Fibroblast of the conjunctiva (primary cell): ENCODE measurements at regions not wholly inside any gene's neighbourhood (a gene's known extent, or its start where the extent isn't known, plus 50 kb on each side); places are given as distances from the start of the nearest gene placed in this dataset.
"Not testable (repeated sequence)": the region's sequence is repeated elsewhere in the genome, so short reads cannot be mapped to it uniquely, and the experiment has no call there.

ENCODE experiments used
- DNase-seq: peaks from one replicate; pipeline ENCODE4 v3.0.0-alpha.2; 2010; ENCODE audit warnings: low read depth

GRCh38 chr7:42567051-42567450 lies 330.0 kb upstream of the GLI3 start:
- no peak for DNase-seq

GRCh38 chr7:42561797-42562196 lies 324.8 kb upstream of the GLI3 start:
- DNase-seq = no peak

GRCh38 chr7:42560866-42561265 lies 323.9 kb upstream of the GLI3 start:
- DNase-seq = no peak

- DNase-seq = not testable (repeated sequence)
Observed at GRCh38 chr7:42554932-42555331, 317.9 kb upstream of the GLI3 start.

GRCh38 chr7:42552227-42552626 lies 315.2 kb upstream of the GLI3 start:
- DNase-seq = no peak

- DNase-seq = peak; percentile 20
Observed at GRCh38 chr7:42550706-42551470, 313.9 kb upstream of the GLI3 start.

- DNase-seq = no peak
Observed at GRCh38 chr7:42549866-42550485, 313.0 kb upstream of the GLI3 start.

- no peak for DNase-seq
Observed at GRCh38 chr7:42548816-42549611, 312.0 kb upstream of the GLI3 start.

- DNase-seq = no peak
Observed at GRCh38 chr7:42545049-42545724, 308.2 kb upstream of the GLI3 start.

GRCh38 chr7:42543953-42544352 lies 306.9 kb upstream of the GLI3 start:
- no peak for DNase-seq

- DNase-seq = not testable (repeated sequence)
Observed at GRCh38 chr7:42542446-42542845, 305.4 kb upstream of the GLI3 start.

GRCh38 chr7:42534441-42534840 lies 297.4 kb upstream of the GLI3 start:
- DNase-seq = no peak

GRCh38 chr7:42527004-42527403 lies 290.0 kb upstream of the GLI3 start:
- DNase-seq = no peak

- peak; percentile 18 for DNase-seq
Observed at GRCh38 chr7:42522227-42522991, 285.4 kb upstream of the GLI3 start.

GRCh38 chr7:42511027-42511426 lies 274.0 kb upstream of the GLI3 start:
- DNase-seq = no peak

- no peak for DNase-seq
Observed at GRCh38 chr7:42506097-42506496, 269.1 kb upstream of the GLI3 start.

- DNase-seq = peak; percentile 8
Observed at GRCh38 chr7:42502022-42502421, 265.0 kb upstream of the GLI3 start.

GRCh38 chr7:42495256-42495655 lies 258.2 kb upstream of the GLI3 start:
- no peak for DNase-seq

GRCh38 chr7:42494736-42495135 lies 257.7 kb upstream of the GLI3 start:
- DNase-seq = no peak

- DNase-seq = no peak
Observed at GRCh38 chr7:42494199-42494710, 257.2 kb upstream of the GLI3 start.

GRCh38 chr7:42493436-42494198 lies 256.6 kb upstream of the GLI3 start:
- peak; percentile 71 for DNase-seq
